Ishikawa (cell line): ENCODE measurements at regions not wholly inside any gene's neighbourhood (a gene's known extent, or its start where the extent isn't known, plus 50 kb on each side); places are given as distances from the start of the nearest gene placed in this dataset.

Experiments
- CEBPB ChIP-seq: IDR thresholded peaks from 2 replicates; pipeline ENCODE4 v1.6.1; 2012
- RAD21 ChIP-seq: IDR thresholded peaks from 2 replicates; pipeline ENCODE4 v1.6.1; 2012; ENCODE audit warnings: low read depth
- TF ChIP-seq, protein P1 (sequence below): IDR thresholded peaks from 2 replicates; pipeline ENCODE4 v1.6.1; 2012

DNA sequence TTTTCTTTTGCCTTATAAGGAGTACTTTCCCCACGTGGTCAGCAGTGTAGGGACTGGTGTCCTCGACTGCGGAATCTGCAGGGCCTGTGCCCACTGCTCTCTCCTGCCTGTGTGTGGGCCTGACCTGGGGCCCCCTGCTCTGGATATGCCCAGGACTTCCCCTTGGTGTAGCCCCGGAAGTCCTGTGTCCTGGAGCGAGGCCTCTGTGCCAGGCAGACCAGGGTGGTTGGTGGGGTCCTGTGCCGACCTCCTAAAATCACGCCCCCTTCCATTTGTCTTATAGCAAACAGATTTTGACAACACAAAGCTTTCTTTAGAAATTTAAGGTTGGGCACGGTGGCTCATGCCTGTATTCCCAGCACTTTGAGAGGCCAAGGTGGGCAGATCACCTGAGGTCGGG is 64.2 kb downstream of the DLL1 start:
- no peak for TF ChIP-seq RAD21
- TF ChIP-seq, protein P1, sequence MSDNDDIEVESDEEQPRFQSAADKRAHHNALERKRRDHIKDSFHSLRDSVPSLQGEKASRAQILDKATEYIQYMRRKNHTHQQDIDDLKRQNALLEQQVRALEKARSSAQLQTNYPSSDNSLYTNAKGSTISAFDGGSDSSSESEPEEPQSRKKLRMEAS: no peak
- TF ChIP-seq CEBPB: no peak
